A673 (cell line): ENCODE measurements at regions not wholly inside any gene's neighbourhood (a gene's known extent, or its start where the extent isn't known, plus 50 kb on each side); places are given as distances from the start of the nearest gene placed in this dataset.

Experiments used
- BruUV-seq: library from RNA; stranded (reverse); fragments of 400-500 nt; replicated peaks from 2 replicates; lab custom pipeline; 2021; lab: Mats Ljungman, UMichigan
- CTCF ChIA-PET: fragments of 300-600 bp; sonication (Branson Sonifier 250); formaldehyde crosslinking; loops from one replicate; lab custom pipeline; 2022; ENCODE audit warnings: antibody characterized with exemption; lab: Charles Lee
- POLR2A ChIA-PET: fragments of 300-600 bp; sonication (Branson Sonifier 250); formaldehyde crosslinking; loops from one replicate; lab custom pipeline; 2022; ENCODE audit warnings: antibody characterized with exemption; ENCODE audit not compliant: low non-redundant PET; lab: Charles Lee
- DNase-seq: peaks from one replicate; pipeline ENCODE4 v3.0.0-alpha.2; 2015; ENCODE audit warnings: low spot score
- H3K27ac ChIP-seq: fragments of 200-600 bp; sonication (generic); 2 replicates; pipeline ENCODE4 v1.5.1; 2016; ENCODE audit warnings: mixed run types, low read depth, mild to moderate bottlenecking, mixed read lengths, antibody characterized with exemption, low read length; ENCODE audit not compliant: poor library complexity, severe bottlenecking
- H3K27me3 ChIP-seq: fragments of 200-600 bp; sonication (generic); replicated peaks from 2 replicates; pipeline ENCODE4 v1.6.1; 2017; ENCODE audit warnings: mixed run types, low read depth, mild to moderate bottlenecking, mixed read lengths, antibody characterized with exemption, low read length; ENCODE audit not compliant: insufficient read depth, poor library complexity
- H3K36me3 ChIP-seq: fragments of 200-600 bp; sonication (generic); 2 replicates; pipeline ENCODE4 v1.6.1; 2016; ENCODE audit warnings: mixed run types, mild to moderate bottlenecking, mixed read lengths, antibody characterized with exemption, low read length; ENCODE audit not compliant: insufficient read depth, poor library complexity, severe bottlenecking
- H3K4me1 ChIP-seq: fragments of 200-600 bp; sonication (generic); 2 replicates; pipeline ENCODE4 v1.6.1; 2017; ENCODE audit warnings: mixed run types, mild to moderate bottlenecking, mixed read lengths, antibody characterized with exemption, low read length; ENCODE audit not compliant: insufficient read depth, poor library complexity, severe bottlenecking
- H3K4me3 ChIP-seq: fragments of 200-600 bp; sonication (generic); 2 replicates; pipeline ENCODE4 v1.5.1; 2016; ENCODE audit warnings: low read depth, mixed run types, mild to moderate bottlenecking, mixed read lengths, low read length; ENCODE audit not compliant: poor library complexity, severe bottlenecking
- H3K9me3 ChIP-seq: fragments of 200-600 bp; sonication (generic); 2 replicates; pipeline ENCODE4 v1.6.1; 2016; ENCODE audit warnings: mixed run types, low read depth, mild to moderate bottlenecking, mixed read lengths, antibody characterized with exemption, low read length; ENCODE audit not compliant: poor library complexity, severe bottlenecking
- EZH2 ChIP-seq: fragments of 200-600 bp; sonication (generic); IDR thresholded peaks from 2 replicates; pipeline ENCODE4 v1.6.1; 2017; ENCODE audit warnings: borderline replicate concordance, low read depth, mild to moderate bottlenecking, mixed read lengths, antibody characterized with exemption, low read length; ENCODE audit not compliant: poor library complexity, severe bottlenecking
- intact Hi-C: fragments of 100-400 bp; cut with micrococcal nuclease; formaldehyde crosslinking; loops from one replicate; pipeline ENCODE4 v1.10.0; 2022; ENCODE audit not compliant: unreplicated experiment
- TF ChIP-seq, protein P1 (sequence below): fragments of 300-800, 200-600 bp; sonication (generic); conservative IDR thresholded peaks from 2 replicates; pipeline ENCODE4 v1.5.1; 2017; ENCODE audit warnings: low read depth, mild to moderate bottlenecking, antibody characterized with exemption, low read length, moderate library complexity, mixed read lengths

DNA sequence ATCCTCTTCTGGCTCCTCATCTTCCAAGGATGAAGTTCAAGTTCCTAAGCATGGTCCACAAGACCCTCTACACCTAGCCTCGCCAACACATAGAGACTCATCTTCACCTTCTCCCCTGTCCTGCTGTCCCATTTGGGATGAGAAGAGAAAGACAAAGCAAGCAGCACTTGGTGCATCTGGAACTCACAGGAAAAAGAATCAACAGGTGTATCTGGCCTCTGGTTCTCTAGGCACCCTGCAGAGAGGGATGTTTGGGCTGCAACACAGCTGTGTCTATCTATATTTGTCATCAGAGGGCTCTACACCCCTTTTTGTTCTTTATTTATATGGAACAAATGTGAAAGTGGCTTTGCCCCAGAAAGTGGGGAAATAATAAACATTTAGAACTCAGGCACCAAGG lies 82.1 kb upstream of the GALNT18 start:
- CTCF ChIA-PET: no interaction called here

DNA sequence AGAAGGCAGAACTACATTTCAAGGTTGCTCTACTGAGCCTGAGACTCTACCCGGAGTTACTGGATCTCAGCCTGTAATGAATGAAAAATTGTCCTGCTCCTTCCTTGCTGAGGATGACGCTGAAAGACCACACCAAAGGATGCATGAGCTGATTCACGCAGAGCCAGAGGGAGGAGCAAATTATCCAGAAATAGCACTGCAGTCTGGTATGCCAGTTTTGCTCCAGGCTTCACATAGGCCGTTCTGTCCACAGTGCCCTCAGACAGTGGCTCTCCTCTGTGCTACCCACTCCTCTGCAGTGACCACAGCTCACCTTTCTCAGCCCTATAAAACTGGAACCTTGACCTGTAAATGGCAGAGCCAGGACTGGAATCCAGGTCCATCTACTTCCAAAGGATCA lies 79.3 kb upstream of the GALNT18 start:
- Histone ChIP-seq H3K27me3 (no peaks in the 10 kb centered on the region), H3K36me3 (no peaks in the 10 kb centered on the region), H3K27ac (no peak overlapping the region), H3K4me3 (no peak overlapping the region), H3K4me1 (no peaks in the 10 kb centered on the region), H3K9me3 (no peaks in the 10 kb centered on the region)
- POLR2A ChIA-PET: no interaction called here
- no peak for TF ChIP-seq EZH2
- TF ChIP-seq, protein P1, sequence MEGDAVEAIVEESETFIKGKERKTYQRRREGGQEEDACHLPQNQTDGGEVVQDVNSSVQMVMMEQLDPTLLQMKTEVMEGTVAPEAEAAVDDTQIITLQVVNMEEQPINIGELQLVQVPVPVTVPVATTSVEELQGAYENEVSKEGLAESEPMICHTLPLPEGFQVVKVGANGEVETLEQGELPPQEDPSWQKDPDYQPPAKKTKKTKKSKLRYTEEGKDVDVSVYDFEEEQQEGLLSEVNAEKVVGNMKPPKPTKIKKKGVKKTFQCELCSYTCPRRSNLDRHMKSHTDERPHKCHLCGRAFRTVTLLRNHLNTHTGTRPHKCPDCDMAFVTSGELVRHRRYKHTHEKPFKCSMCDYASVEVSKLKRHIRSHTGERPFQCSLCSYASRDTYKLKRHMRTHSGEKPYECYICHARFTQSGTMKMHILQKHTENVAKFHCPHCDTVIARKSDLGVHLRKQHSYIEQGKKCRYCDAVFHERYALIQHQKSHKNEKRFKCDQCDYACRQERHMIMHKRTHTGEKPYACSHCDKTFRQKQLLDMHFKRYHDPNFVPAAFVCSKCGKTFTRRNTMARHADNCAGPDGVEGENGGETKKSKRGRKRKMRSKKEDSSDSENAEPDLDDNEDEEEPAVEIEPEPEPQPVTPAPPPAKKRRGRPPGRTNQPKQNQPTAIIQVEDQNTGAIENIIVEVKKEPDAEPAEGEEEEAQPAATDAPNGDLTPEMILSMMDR: no peak
- intact Hi-C loops: no loop called here
- DNase-seq: no peak
- no TSS peak for BruUV-seq
- CTCF ChIA-PET: no interaction called here

More for the DNA sequence above, 82.1 kb upstream of the GALNT18 start:
- POLR2A ChIA-PET: no interaction called here
- Histone ChIP-seq H3K4me1 (no peaks in the 10 kb centered on the region), H3K27ac (no peak overlapping the region), H3K9me3 (no peaks in the 10 kb centered on the region), H3K4me3 (no peak overlapping the region), H3K27me3 (no peaks in the 10 kb centered on the region), H3K36me3 (no peaks in the 10 kb centered on the region)
- intact Hi-C loops: no loop called here
- no peak for DNase-seq
- TF ChIP-seq, protein P1: no peak
- no peak for TF ChIP-seq EZH2
- BruUV-seq: no TSS peak

DNA sequence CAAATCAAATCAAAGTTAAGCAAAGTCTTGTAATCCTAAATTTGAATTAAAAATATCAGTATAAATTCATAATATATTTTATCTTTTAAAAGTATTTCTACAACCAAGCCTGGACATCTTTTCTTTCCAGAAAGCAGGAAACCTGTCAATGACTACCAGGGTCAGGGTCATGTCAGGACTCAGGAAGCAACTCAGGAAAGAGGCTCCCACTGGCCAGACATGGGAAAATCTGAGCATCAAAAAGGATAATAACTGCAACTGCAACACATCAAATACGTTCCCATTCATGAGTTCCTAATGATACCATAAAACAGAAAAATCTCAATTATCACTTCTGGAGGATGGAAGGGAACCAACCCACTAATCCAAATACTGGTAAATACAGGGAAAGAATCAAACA lies 76.0 kb upstream of the GALNT18 start:
- H3K27ac ChIP-seq: no peak overlapping the region
- intact Hi-C loops: no loop called here
- no peak overlapping the region for H3K4me3 ChIP-seq
- no peaks in the 10 kb centered on the region for H3K9me3 ChIP-seq
- ChIA-PET POLR2A (no interaction called here), CTCF (no interaction called here)
- DNase-seq: no peak
- H3K4me1 ChIP-seq: no peaks in the 10 kb centered on the region
- no peaks in the 10 kb centered on the region for H3K27me3 ChIP-seq
- TF ChIP-seq EZH2: no peak
- TF ChIP-seq, protein P1: no peak
- H3K36me3 ChIP-seq: no peaks in the 10 kb centered on the region
- no TSS peak for BruUV-seq
